ENCODE measurements at regions not wholly inside any gene's neighbourhood (a gene's known extent, or its start where the extent isn't known, plus 50 kb on each side); places are given as distances from the start of the nearest gene placed in this dataset.

GRCh38 chr6:102417368-102417998 lies 1024.0 kb downstream of the GRIK2 start:
- TF ChIP-seq CTCF (IDR thresholded peaks at IDR 0.05) (no peak), ZFX (IDR thresholded peaks at IDR 0.05; ENCODE audit: borderline replicate concordance) (no peak)

Data from 22Rv1 (cell line).